ENCODE measurements at regions not wholly inside any gene's neighbourhood (a gene's known extent, or its start where the extent isn't known, plus 50 kb on each side); places are given as distances from the start of the nearest gene placed in this dataset.

- Mint-ChIP-seq H3K4me3 (ENCODE audit: unreplicated experiment) (no peak overlapping the region), H3K4me1 (ENCODE audit: low read depth, unreplicated experiment) (peaks cover 5% of the 10 kb centered on the region), H3K27me3 (ENCODE audit: low read depth, unreplicated experiment) (no peaks in the 10 kb centered on the region), H3K9me3 (ENCODE audit: unreplicated experiment) (no peaks in the 10 kb centered on the region), H3K27ac (ENCODE audit: unreplicated experiment) (no peak overlapping the region), H3K36me3 (ENCODE audit: low read depth, unreplicated experiment) (no peaks in the 10 kb centered on the region)
- Histone ChIP-seq H3K4me2 (ENCODE audit: low read length) (no peak overlapping the region), H3K27me3 (ENCODE audit: insufficient read depth, low read length) (no peaks in the 10 kb centered on the region), H3K36me3 (ENCODE audit: insufficient read depth, low read length) (no peaks in the 10 kb centered on the region), H3K79me2 (ENCODE audit: insufficient read depth, low read length) (no peaks in the 10 kb centered on the region), H3K4me3 (ENCODE audit: insufficient read depth, low read depth, low read length) (no peak overlapping the region), H2AFZ (ENCODE audit: low read depth, low read length) (no peak overlapping the region), H3K4me1 (ENCODE audit: insufficient read depth, low read length) (no peaks in the 10 kb centered on the region), H3K9me3 (ENCODE audit: insufficient read depth, low read depth, low read length) (no peaks in the 10 kb centered on the region), H4K20me1 (ENCODE audit: insufficient read depth, low read length) (no peaks in the 10 kb centered on the region), H3K27ac (ENCODE audit: low read depth, low read length) (no peak overlapping the region), H3K9ac (ENCODE audit: low read length) (no peak overlapping the region)
- FAIRE-seq (no peak), DNase-seq (ENCODE audit: low read depth) (no peak)
- no peak for TF ChIP-seq CTCF (IDR thresholded peaks at IDR 0.05; ENCODE audit: insufficient read depth, low read depth, low read length)
- TF ChIP-seq EZH2 (IDR thresholded peaks at IDR 0.05; ENCODE audit: insufficient read depth, low read length): no peak
Observed at GRCh38 chr4:59457576-59457975, 1742.5 kb upstream of the ADGRL3 start.

GRCh38 chr4:59484944-59485343, 1715.2 kb upstream of the ADGRL3 start:
- Mint-ChIP-seq H3K9me3 (ENCODE audit: unreplicated experiment) (peaks cover under 1% of the 10 kb centered on the region), H3K36me3 (ENCODE audit: low read depth, unreplicated experiment) (peaks cover 3% of the 10 kb centered on the region), H3K27ac (ENCODE audit: unreplicated experiment) (no peak overlapping the region), H3K27me3 (ENCODE audit: low read depth, unreplicated experiment) (no peaks in the 10 kb centered on the region), H3K4me3 (ENCODE audit: unreplicated experiment) (no peak overlapping the region), H3K4me1 (ENCODE audit: low read depth, unreplicated experiment) (no peaks in the 10 kb centered on the region)
- no peak for DNase-seq (ENCODE audit: low read depth)
- Histone ChIP-seq H3K4me1 (ENCODE audit: insufficient read depth, low read length) (no peaks in the 10 kb centered on the region), H3K36me3 (ENCODE audit: insufficient read depth, low read length) (no peaks in the 10 kb centered on the region), H3K27ac (ENCODE audit: low read depth, low read length) (no peak overlapping the region), H3K27me3 (ENCODE audit: insufficient read depth, low read length) (no peaks in the 10 kb centered on the region), H3K4me3 (ENCODE audit: insufficient read depth, low read depth, low read length) (no peak overlapping the region), H4K20me1 (ENCODE audit: insufficient read depth, low read length) (no peaks in the 10 kb centered on the region), H2AFZ (ENCODE audit: low read depth, low read length) (no peak overlapping the region), H3K79me2 (ENCODE audit: insufficient read depth, low read length) (no peaks in the 10 kb centered on the region), H3K9ac (ENCODE audit: low read length) (no peak overlapping the region), H3K9me3 (ENCODE audit: insufficient read depth, low read depth, low read length) (peaks cover 2% of the 10 kb centered on the region), H3K4me2 (ENCODE audit: low read length) (no peak overlapping the region)
- no peak for TF ChIP-seq EZH2 (IDR thresholded peaks at IDR 0.05; ENCODE audit: insufficient read depth, low read length)
- TF ChIP-seq CTCF (IDR thresholded peaks at IDR 0.05; ENCODE audit: insufficient read depth, low read depth, low read length): no peak
- no peak for FAIRE-seq

- Mint-ChIP-seq H3K36me3 (ENCODE audit: low read depth, unreplicated experiment) (no peaks in the 10 kb centered on the region), H3K4me3 (ENCODE audit: unreplicated experiment) (no peak overlapping the region)
- H3K27ac ChIP-seq (ENCODE audit: low read depth, low read length): no peak overlapping the region
Observed at GRCh38 chr4:59500103-59500502, 1700.0 kb upstream of the ADGRL3 start.

More at GRCh38 chr4:59500103-59500502, 1700.0 kb upstream of the ADGRL3 start:
- Histone ChIP-seq H3K27me3 (ENCODE audit: insufficient read depth, low read length) (no peaks in the 10 kb centered on the region), H3K4me3 (ENCODE audit: insufficient read depth, low read depth, low read length) (no peak overlapping the region), H3K9me3 (ENCODE audit: insufficient read depth, low read depth, low read length) (no peaks in the 10 kb centered on the region), H2AFZ (ENCODE audit: low read depth, low read length) (no peak overlapping the region), H4K20me1 (ENCODE audit: insufficient read depth, low read length) (no peaks in the 10 kb centered on the region), H3K4me2 (ENCODE audit: low read length) (no peak overlapping the region), H3K4me1 (ENCODE audit: insufficient read depth, low read length) (no peaks in the 10 kb centered on the region), H3K79me2 (ENCODE audit: insufficient read depth, low read length) (no peaks in the 10 kb centered on the region), H3K36me3 (ENCODE audit: insufficient read depth, low read length) (no peaks in the 10 kb centered on the region), H3K9ac (ENCODE audit: low read length) (no peak overlapping the region)
- DNase-seq (ENCODE audit: low read depth): no peak
- FAIRE-seq: no peak
- no peak overlapping the region for H3K27ac Mint-ChIP-seq (ENCODE audit: unreplicated experiment)
- no peaks in the 10 kb centered on the region for H3K9me3 Mint-ChIP-seq (ENCODE audit: unreplicated experiment)
- no peaks in the 10 kb centered on the region for H3K4me1 Mint-ChIP-seq (ENCODE audit: low read depth, unreplicated experiment)
- no peaks in the 10 kb centered on the region for H3K27me3 Mint-ChIP-seq (ENCODE audit: low read depth, unreplicated experiment)
- TF ChIP-seq CTCF (IDR thresholded peaks at IDR 0.05; ENCODE audit: insufficient read depth, low read depth, low read length): no peak
- no peak for TF ChIP-seq EZH2 (IDR thresholded peaks at IDR 0.05; ENCODE audit: insufficient read depth, low read length)

Data from astrocyte (in vitro differentiated cells and primary cell).